ENCODE measurements at regions not wholly inside any gene's neighbourhood (a gene's known extent, or its start where the extent isn't known, plus 50 kb on each side); places are given as distances from the start of the nearest gene placed in this dataset.

GRCh38 chr10:44850356-44850934 is 60.7 kb upstream of the TMEM72 start:
- H3K36me3 Mint-ChIP-seq, result no peaks in the 10 kb centered on the region
- no peak overlapping the region for H3K4me3 Mint-ChIP-seq
- H3K27ac Mint-ChIP-seq, result no peak overlapping the region
- no peaks in the 10 kb centered on the region for H3K9me3 Mint-ChIP-seq
- ATAC-seq, result no peak
- H3K4me1 Mint-ChIP-seq, result no peaks in the 10 kb centered on the region
- DNase-seq (ENCODE audit: low spot score in 2 of 2), result no peak

GRCh38 chr10:44851413-44851812 is 59.7 kb upstream of the TMEM72 start:
- H3K27ac Mint-ChIP-seq, result no peak overlapping the region
- DNase-seq (ENCODE audit: low spot score in 2 of 2), result no peak
- no peaks in the 10 kb centered on the region for H3K9me3 Mint-ChIP-seq
- H3K36me3 Mint-ChIP-seq, result no peaks in the 10 kb centered on the region
- ATAC-seq, result no peak
- no peak overlapping the region for H3K4me3 Mint-ChIP-seq
- H3K4me1 Mint-ChIP-seq, result no peaks in the 10 kb centered on the region

- DNase-seq (ENCODE audit: low spot score in 2 of 2) (no peak), ATAC-seq (no peak)
- Mint-ChIP-seq H3K27ac (no peak overlapping the region), H3K9me3 (no peaks in the 10 kb centered on the region), H3K4me1 (no peaks in the 10 kb centered on the region), H3K4me3 (no peak overlapping the region), H3K36me3 (no peaks in the 10 kb centered on the region)
These were observed 59.3 kb upstream of the TMEM72 start for GRCh38 chr10:44851881-44852280.

GRCh38 chr10:44853148-44853734 is 57.9 kb upstream of the TMEM72 start:
- no peak overlapping the region for H3K4me3 Mint-ChIP-seq
- H3K4me1 Mint-ChIP-seq, result no peaks in the 10 kb centered on the region
- DNase-seq (ENCODE audit: low spot score in 2 of 2) (no peak), ATAC-seq (no peak)
- no peak overlapping the region for H3K27ac Mint-ChIP-seq
- H3K9me3 Mint-ChIP-seq, result no peaks in the 10 kb centered on the region
- no peaks in the 10 kb centered on the region for H3K36me3 Mint-ChIP-seq

GRCh38 chr10:44853796-44854195 is 57.3 kb upstream of the TMEM72 start:
- ATAC-seq (no peak), DNase-seq (ENCODE audit: low spot score in 2 of 2) (no peak)
- no peak overlapping the region for H3K27ac Mint-ChIP-seq
- H3K4me3 Mint-ChIP-seq, result no peak overlapping the region
- H3K9me3 Mint-ChIP-seq, result no peaks in the 10 kb centered on the region
- H3K36me3 Mint-ChIP-seq, result no peaks in the 10 kb centered on the region
- no peaks in the 10 kb centered on the region for H3K4me1 Mint-ChIP-seq

GRCh38 chr10:44854693-44855350 is 56.3 kb upstream of the TMEM72 start:
- Mint-ChIP-seq H3K36me3 (no peaks in the 10 kb centered on the region), H3K4me3 (no peak overlapping the region), H3K27ac (no peak overlapping the region), H3K4me1 (no peaks in the 10 kb centered on the region), H3K9me3 (no peaks in the 10 kb centered on the region)
- DNase-seq (ENCODE audit: low spot score in 2 of 2), result no peak
- ATAC-seq, result no peak

GRCh38 chr10:44856696-44857095 is 54.4 kb upstream of the TMEM72 start:
- ATAC-seq (no peak), DNase-seq (ENCODE audit: low spot score in 2 of 2) (peak in 1 of 2 donors; percentile 20)
- H3K36me3 Mint-ChIP-seq, result no peaks in the 10 kb centered on the region
- H3K4me3 Mint-ChIP-seq, result no peak overlapping the region
- H3K4me1 Mint-ChIP-seq, result no peaks in the 10 kb centered on the region
- H3K27ac Mint-ChIP-seq, result no peak overlapping the region
- no peaks in the 10 kb centered on the region for H3K9me3 Mint-ChIP-seq

- no peaks in the 10 kb centered on the region for H3K4me1 Mint-ChIP-seq
These were observed 53.6 kb upstream of the TMEM72 start for GRCh38 chr10:44857363-44858016.

GRCh38 chr10:44858017-44858371 is 53.1 kb upstream of the TMEM72 start:
- Mint-ChIP-seq H3K27ac (no peak overlapping the region), H3K4me1 (no peaks in the 10 kb centered on the region), H3K9me3 (no peaks in the 10 kb centered on the region), H3K4me3 (no peak overlapping the region), H3K36me3 (peaks cover 6% of the 10 kb centered on the region)
- no peak for DNase-seq (ENCODE audit: low spot score in 2 of 2)
- ATAC-seq, result no peak

More at GRCh38 chr10:44857363-44858016, 53.6 kb upstream of the TMEM72 start:
- Mint-ChIP-seq H3K4me3 (no peak overlapping the region), H3K27ac (no peak overlapping the region), H3K36me3 (peaks cover 5% of the 10 kb centered on the region), H3K9me3 (no peaks in the 10 kb centered on the region)
- ATAC-seq (peak; percentile 42), DNase-seq (ENCODE audit: low spot score in 2 of 2) (peak; percentile 36 to 79)

GRCh38 chr10:44858988-44859387 is 52.1 kb upstream of the TMEM72 start:
- ATAC-seq (no peak), DNase-seq (ENCODE audit: low spot score in 2 of 2) (peak in 1 of 2 donors; percentile 23)
- H3K4me1 Mint-ChIP-seq, result peaks cover 6% of the 10 kb centered on the region
- peaks cover 6% of the 10 kb centered on the region for H3K36me3 Mint-ChIP-seq
- no peak overlapping the region for H3K4me3 Mint-ChIP-seq
- no peak overlapping the region for H3K27ac Mint-ChIP-seq
- no peaks in the 10 kb centered on the region for H3K9me3 Mint-ChIP-seq

- H3K4me3 Mint-ChIP-seq, result no peak overlapping the region
- DNase-seq (ENCODE audit: low spot score in 2 of 2) (peak in 1 of 2 donors; percentile 42), ATAC-seq (no peak)
- no peak overlapping the region for H3K27ac Mint-ChIP-seq
- peaks cover 13% of the 10 kb centered on the region for H3K4me1 Mint-ChIP-seq
- H3K36me3 Mint-ChIP-seq, result peaks cover 6% of the 10 kb centered on the region
- no peaks in the 10 kb centered on the region for H3K9me3 Mint-ChIP-seq
These were observed 51.4 kb upstream of the TMEM72 start for GRCh38 chr10:44859546-44860285.

- Mint-ChIP-seq H3K4me1 (peaks cover 15% of the 10 kb centered on the region), H3K9me3 (no peaks in the 10 kb centered on the region), H3K27ac (no peak overlapping the region), H3K4me3 (no peak overlapping the region), H3K36me3 (peaks cover 6% of the 10 kb centered on the region)
- DNase-seq (ENCODE audit: low spot score in 2 of 2) (peak in 1 of 2 donors; percentile 32), ATAC-seq (no peak)
These were observed 50.1 kb upstream of the TMEM72 start for GRCh38 chr10:44860811-44861736.
